ENCODE measurements at regions not wholly inside any gene's neighbourhood (a gene's known extent, or its start where the extent isn't known, plus 50 kb on each side); places are given as distances from the start of the nearest gene placed in this dataset.

DNA sequence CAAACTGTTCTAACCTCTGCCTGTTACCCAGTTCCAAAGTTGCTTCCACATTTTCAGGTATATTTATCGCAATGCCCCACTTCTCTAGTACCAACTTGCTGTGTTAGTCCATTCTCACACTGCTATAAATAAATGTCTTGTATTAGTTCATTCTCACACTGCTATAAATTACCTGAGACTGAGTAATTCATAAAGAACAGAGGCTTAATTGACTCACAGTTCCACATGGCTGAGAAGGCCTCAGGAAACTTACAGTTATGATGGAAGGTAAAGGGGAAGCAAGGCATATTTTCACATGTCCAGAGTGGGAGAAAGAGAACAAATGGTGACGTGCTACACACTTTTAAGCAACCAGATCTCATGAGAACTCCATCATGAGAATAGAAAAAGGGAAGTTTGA is 130.4 kb upstream of the C11orf87 start:
- DNase-seq = no peak

GRCh38 chr11:109298865-109299264 is 123.1 kb upstream of the C11orf87 start:
- no peak for DNase-seq

DNA sequence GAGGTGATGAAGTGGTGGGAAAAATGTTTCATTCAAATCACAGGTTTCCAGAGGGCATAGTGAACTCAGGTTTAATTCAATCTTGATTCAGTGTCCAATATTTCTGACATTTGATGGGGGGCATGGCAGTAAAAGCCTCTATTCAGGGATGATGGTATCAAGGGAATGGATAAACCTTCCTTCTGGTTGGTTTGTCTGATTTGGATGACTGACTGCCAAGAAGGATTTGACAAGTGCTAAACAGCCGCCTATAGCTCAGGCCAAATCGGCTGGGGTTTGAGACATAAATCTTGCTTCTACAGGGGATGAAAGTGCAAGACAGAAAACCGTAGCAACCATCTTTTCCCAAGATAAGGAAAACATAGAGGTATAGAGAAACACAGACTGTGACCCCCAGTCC is 121.8 kb upstream of the C11orf87 start:
- no peak for DNase-seq

GRCh38 chr11:109302591-109303334 is 119.2 kb upstream of the C11orf87 start:
- DNase-seq = no peak

DNA sequence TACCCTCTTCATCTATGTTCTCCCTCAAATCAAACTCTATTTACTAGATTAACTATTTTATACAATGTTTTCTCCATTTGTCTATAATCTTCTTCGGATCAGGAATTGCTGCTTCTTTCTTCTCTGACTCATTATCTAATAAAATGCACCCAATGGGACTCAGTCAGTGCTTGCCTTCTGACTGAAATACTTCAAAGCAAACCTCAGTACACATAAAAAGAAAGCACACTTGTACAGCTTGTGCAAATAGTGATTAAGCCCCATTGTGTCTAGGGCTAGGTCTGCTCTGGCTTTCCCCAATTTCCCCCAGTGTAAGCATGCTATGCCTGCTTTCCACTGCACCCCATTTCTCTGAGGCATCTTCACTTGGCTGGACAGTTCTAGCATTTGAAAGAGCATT is 118.6 kb upstream of the C11orf87 start:
- no peak for DNase-seq

- no peak for DNase-seq
Observed at GRCh38 chr11:109304159-109304558, 117.8 kb upstream of the C11orf87 start.

GRCh38 chr11:109305009-109305408 is 117.0 kb upstream of the C11orf87 start:
- DNase-seq = no peak

- no peak for DNase-seq
Observed at GRCh38 chr11:109306322-109306721, 115.7 kb upstream of the C11orf87 start.

GRCh38 chr11:109307366-109307765 is 114.6 kb upstream of the C11orf87 start:
- DNase-seq = no peak

DNA sequence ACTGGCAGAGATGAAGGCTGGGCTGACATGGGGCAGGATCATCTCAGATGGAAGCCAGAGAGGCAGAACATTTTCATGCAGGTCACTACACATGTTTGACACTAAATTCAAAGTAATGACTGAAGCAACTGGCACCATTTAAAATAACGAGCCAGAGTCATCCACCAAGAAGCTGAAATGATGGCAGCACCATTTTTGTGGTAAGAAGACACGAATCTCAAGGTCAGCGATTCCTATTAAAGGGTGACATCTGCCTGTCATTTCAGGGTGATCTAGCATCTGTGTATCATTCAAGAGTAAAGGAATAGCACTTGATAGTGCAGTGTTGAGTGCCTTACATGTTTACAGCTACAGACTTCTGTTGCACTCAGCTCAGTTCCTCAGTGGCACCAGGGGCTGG is 113.4 kb upstream of the C11orf87 start:
- no peak for DNase-seq

DNA sequence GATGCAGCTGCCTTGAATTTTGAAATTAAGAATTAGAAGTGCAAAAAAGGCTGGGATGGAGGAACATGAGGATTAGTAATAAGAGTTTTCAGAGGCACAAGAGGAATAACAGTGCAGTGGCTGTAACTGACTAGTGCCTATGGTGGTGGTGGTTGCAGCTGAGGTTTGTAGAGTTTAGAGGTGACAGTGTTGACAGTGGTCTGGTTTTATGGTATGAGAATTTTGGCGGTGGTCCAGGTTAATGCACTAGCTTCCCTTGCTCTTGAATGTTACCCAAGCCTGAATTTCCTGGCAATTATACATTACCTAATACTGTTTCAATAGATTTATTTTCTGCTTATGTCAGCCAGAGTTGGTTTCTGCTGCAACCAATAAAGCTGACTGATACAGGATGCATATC is 112.8 kb upstream of the C11orf87 start:
- DNase-seq = no peak

DNA sequence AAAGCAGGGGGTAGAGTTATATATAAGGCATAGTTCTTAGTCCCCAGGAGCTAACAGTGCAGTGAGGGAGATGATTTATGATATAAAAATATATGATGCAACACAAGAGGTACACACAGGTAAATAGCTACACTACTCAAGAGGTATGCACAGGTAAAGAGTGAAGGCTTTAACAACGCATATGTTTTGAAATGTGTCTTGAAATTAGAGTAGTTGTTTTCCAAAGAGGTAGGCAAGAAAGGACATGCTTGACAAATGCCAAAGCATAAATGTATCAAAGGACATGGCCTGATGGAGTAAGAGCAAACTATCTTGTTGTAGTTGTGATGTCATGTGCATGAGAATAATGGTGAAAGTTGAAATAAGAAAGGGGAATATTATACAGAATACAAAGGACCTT is 104.3 kb upstream of the C11orf87 start:
- DNase-seq = no peak

DNA sequence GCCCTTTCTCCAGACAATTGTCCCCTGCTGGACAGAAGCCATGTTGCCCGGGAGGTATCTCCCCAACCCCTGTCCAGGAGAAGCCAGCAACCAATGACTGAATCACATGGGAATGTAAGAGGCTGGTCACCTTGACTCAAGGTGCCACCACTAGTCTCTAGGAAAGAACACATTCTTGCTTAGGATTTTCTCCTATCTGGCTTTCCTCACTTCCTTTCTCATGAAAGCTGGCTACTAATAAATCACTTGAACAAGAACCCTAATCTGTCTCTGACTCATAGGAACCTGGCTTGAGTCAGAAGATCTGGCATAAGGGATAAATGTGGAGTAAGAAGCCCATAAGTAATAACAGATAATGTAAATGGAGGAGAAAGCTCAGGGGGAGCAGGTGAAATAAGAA is 101.4 kb upstream of the C11orf87 start:
- no peak for DNase-seq

DNA sequence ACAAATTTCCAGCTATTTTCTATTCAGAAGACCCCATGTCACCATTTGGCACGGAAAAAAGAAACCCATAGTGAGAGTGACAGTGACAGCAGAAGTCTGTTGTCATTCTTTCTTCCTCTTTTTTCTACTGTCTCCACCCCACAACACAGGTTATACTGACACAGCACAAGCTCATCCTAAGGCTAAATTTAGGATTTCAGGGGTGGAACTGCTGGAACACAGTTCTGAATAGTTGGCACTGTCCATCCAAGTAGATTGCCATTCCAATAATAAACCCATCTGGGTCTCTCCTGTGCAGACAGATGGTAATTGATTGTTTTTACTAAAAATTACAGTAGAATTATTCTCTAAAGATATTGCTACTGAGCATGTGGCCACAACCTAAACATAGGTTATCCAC is 95.2 kb upstream of the C11orf87 start:
- DNase-seq = no peak

GRCh38 chr11:109329716-109330115 is 92.3 kb upstream of the C11orf87 start:
- DNase-seq = no peak

GRCh38 chr11:109338131-109338530 is 83.9 kb upstream of the C11orf87 start:
- DNase-seq = peak; percentile 27

DNA sequence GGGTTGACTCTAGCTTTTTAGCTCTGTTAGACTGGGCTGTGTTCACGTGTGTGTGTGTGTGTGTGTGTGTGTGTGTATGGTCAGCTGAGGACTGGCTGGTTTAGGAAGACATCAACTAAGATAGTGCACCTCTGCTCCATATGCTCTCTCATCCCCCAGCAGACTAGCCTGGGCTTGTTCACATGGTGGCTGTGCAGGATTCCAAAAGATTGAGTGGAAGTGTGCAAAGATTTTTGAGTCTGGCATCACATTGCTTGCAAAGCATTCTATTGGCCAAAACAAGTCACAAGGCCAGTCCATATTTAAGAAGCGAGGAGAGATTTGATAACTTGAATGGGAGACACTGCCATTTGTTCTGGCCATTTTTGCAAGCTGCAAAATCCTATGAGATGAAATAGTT is 79.7 kb upstream of the C11orf87 start:
- no peak for DNase-seq

DNA sequence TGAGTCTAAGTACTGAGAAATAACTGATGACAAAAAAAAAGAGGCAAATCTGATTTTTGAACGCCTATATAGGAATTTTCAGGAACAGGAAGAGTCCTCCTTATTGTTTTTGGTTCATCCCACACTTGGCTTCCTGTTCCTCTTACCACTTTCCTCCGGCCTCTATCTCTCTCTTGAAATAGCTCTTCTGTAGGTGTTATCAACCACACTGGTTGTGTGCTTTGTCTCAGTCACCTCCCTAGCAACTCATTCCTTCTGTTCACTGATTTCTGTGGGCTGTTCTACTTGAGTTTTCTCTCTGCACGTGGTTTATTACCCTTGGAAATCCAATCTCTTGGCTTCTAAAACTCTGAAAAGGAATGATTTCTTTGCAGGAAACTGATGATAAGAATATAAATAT is 78.7 kb upstream of the C11orf87 start:
- DNase-seq = no peak

GRCh38 chr11:109347304-109347703 is 74.7 kb upstream of the C11orf87 start:
- no peak for DNase-seq

DNA sequence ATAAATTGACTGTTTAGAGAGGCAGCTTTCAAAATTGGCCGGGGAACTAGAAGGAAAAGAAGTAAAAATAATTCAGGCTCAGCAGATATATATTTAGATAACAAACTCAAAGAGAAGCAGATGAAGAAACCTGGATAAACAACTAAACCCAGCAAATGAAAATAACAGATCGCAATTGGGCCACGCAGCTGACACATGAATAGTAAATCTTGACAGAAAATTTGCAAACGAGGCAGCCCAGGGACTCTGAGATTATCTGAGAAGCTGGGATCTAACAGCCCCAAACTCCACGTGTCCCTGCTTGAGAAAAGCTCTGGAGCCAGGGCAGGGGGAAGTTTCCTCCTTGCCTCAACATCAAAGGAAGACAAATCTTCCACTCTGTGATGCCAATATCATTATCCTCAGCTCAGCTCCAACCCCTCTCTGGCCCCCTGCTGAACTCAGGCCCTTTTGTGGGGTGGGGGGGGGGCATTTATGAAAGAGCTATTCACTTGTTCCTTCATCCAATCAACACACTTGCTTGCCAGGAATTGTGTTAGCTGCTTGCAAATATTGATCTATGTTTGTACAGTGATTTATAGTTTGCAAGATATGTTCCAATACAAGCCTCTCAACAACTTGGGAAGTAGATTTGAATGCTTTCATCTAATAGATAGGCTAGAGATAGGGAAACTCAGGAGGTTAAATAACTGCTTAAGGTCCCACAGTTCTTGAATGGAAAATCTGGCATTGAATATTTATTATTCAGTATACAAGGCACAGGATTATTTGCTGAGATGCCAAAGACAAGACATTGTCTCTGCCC is 72.5 kb upstream of the C11orf87 start:
- no peak for DNase-seq

DNA sequence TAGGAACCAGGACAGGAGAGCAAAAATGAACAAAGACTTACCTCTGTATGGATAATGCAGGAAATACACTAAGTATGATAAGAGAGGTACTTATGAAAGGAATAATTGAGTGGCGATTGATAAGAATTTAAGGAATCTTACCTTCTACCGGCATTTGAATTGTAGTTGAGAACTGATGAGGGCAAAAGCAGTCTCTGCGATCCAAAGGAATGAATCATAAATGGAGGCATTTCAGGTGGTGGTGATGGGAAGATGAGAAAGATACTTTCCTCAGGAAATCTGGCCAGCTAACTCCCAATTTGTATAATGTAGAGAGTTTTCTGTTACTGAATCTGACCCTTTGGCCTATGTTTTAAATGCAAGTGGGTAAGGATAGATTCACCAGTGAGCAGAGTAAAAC is 71.9 kb upstream of the C11orf87 start:
- DNase-seq = no peak

GRCh38 chr11:109362059-109362458 is 59.9 kb upstream of the C11orf87 start:
- DNase-seq = no peak

DNA sequence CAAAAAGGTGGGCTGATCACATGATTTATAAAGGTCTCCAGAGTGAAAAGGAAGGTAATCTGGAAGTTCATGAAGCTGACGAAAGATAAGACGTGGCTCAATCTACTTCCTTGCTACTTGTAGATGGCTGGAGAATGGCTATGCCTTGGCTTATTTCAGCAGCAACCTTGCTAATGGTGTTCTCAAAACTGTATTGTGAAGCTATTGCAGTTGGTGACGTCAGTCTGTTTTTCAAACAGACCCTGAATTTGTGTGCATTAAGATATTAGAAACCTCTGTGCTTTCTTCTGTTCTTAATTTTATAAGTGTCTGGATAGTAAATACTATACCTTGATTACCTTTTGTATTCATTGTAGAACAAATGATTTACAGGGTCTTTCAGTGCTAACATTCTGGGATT is 58.3 kb upstream of the C11orf87 start:
- no peak for DNase-seq

DNA sequence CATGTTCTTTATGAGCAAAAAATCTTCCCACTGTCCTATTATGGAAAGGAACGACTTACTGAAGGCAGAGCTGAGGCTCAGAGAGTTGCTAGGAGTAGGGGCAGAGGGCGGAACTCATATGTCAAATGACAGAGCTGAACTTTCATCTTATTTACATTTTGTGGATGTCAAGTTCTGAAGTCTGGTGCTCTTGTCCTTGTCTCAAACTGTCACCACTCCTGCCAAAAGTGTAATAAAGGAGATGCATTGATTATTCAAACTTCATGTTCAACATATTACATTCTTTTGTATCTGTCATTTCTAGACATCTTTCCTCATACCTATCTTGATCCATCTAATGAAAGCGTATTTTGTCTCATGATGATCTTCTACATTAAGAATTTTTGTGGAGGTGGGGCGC is 57.1 kb upstream of the C11orf87 start:
- DNase-seq = no peak

Data from kidney glomerular epithelial cell (primary cell).